Stomach (tissue), 8 donors: ENCODE measurements at regions not wholly inside any gene's neighbourhood (a gene's known extent, or its start where the extent isn't known, plus 50 kb on each side); places are given as distances from the start of the nearest gene placed in this dataset.

Source experiments
- DNase-seq, 2 donors: peaks; one replicate each; pipeline versions ENCODE4 v3.0.0 to v3.0.0-alpha.2; 2013 to 2019
- H3K27ac ChIP-seq, 5 donors: fragments of 200-600 bp in 4 of 5; sonication (generic) in 4 of 5; one replicate each; pipeline ENCODE4 v1.5.1; 2013 to 2019; ENCODE audit warnings: mild to moderate bottlenecking in 1 of 5, moderate library complexity in 1 of 5
- H3K27me3 ChIP-seq, 3 donors: fragments of 200-600 bp; sonication (generic); one replicate each; pipeline ENCODE4 v1.5.1; 2017 to 2019; ENCODE audit warnings: mixed run types in 1 of 3
- H3K36me3 ChIP-seq, 4 donors: fragments of 200-600 bp; sonication (generic); 1 replicate in 3 of 4; 2 replicates in 1 of 4; pipeline ENCODE4 v1.5.1; 2016 to 2019
- H3K4me1 ChIP-seq, 4 donors: fragments of 200-600 bp; sonication (generic); one replicate each; pipeline ENCODE4 v1.5.1; 2016 to 2019
- H3K4me3 ChIP-seq, 4 donors: fragments of 200-600 bp; sonication (generic) in 3 of 4; one replicate each; pipeline ENCODE4 v1.5.1; 2016 to 2019; ENCODE audit warnings: mild to moderate bottlenecking in 1 of 4
- H3K9me3 ChIP-seq, 4 donors: fragments of 200-600 bp; sonication (generic); one replicate each; pipeline ENCODE4 v1.5.1; 2016 to 2019
- CTCF ChIP-seq, 7 experiments: fragments of 450-650 bp in 4 of 7; fragments of 200-600 bp in 3 of 7; sonication (generic) in 3 of 7; IDR thresholded peaks; one replicate each; pipeline ENCODE4 v1.5.1; 2016 to 2019; ENCODE audit warnings: antibody characterized with exemption in 7 of 7, control low read depth in 2 of 7, mild to moderate bottlenecking in 1 of 7
- EP300 ChIP-seq: sonication (generic); formaldehyde crosslinking; IDR thresholded peaks from one replicate; pipeline ENCODE4 v1.6.1; 2017; ENCODE audit warnings: antibody characterized with exemption
- POLR2A ChIP-seq, 4 donors: fragments of 450-650 bp; IDR thresholded peaks; one replicate each; pipeline ENCODE4 v1.6.1; 2016; ENCODE audit warnings: antibody characterized with exemption in 4 of 4, control low read depth in 2 of 4, mild to moderate bottlenecking in 1 of 4, moderate library complexity in 1 of 4
- POLR2AphosphoS5 ChIP-seq, 3 donors: sonication (generic); formaldehyde crosslinking; IDR thresholded peaks; one replicate each; pipeline ENCODE4 v1.6.1; 2016; ENCODE audit warnings: antibody characterized with exemption in 3 of 3
- WGBS, 5 donors: extraction: QIAGEN DNeasy Blood & Tissue Kit in 3 of 5; methylation state at CpG; one replicate each; pipeline versions ENCODE4 v1.1.5 to v1.1.7; 2013 to 2018; 5-methylcytosine and 5-hydroxymethylcytosine counted together
- intact Hi-C: fragments of 100-400 bp; cut with DNase I; formaldehyde crosslinking; loops from one replicate; pipeline ENCODE4 v1.15.1; 2023; ENCODE audit warnings: low total_unique reads
- donor health status: healthy with polysubstance abuse.
- donor health status: Bipolar disorder and iron deficiency.
- donor health status: healthy.

GRCh38 chr2:66366619-66367018, 68.3 kb upstream of the MEIS1 start:
- TF ChIP-seq CTCF (IDR thresholded peaks at IDR 0.05): no peak
- no peak for TF ChIP-seq EP300
- no peak for TF ChIP-seq POLR2A (IDR thresholded peaks at IDR 0.05)
- no peak for TF ChIP-seq POLR2AphosphoS5 (IDR thresholded peaks at IDR 0.05)
- no peaks in the 10 kb centered on the region for H3K9me3 ChIP-seq
- H3K27me3 ChIP-seq: no peaks in the 10 kb centered on the region
- 76 to 82% (median 80%) methylated on average over 2 of the region's 2 CpGs for WGBS, 5 donors
- H3K36me3 ChIP-seq: no peaks in the 10 kb centered on the region
- H3K4me1 ChIP-seq: peaks cover 0 to 11% (median 0%) of the 10 kb centered on the region in 4 donors
- intact Hi-C loops: no loop called here
- no peak overlapping the region for H3K4me3 ChIP-seq
- no peak overlapping the region for H3K27ac ChIP-seq
- DNase-seq: no peak

- no peak overlapping the region for H3K4me3 ChIP-seq
- 48 to 65% (median 56%) methylated on average over 7 of the region's 7 CpGs for WGBS, 5 donors
Measured at GRCh38 chr2:66364495-66365333, 70.2 kb upstream of the MEIS1 start.

GRCh38 chr2:66362701-66363100, 72.2 kb upstream of the MEIS1 start:
- WGBS, 5 donors: 64 to 73% (median 70%) methylated on average over 6 of the region's 6 CpGs
- H3K4me1 ChIP-seq: peaks cover 0 to 11% (median 0%) of the 10 kb centered on the region in 4 donors

More at GRCh38 chr2:66364495-66365333, 70.2 kb upstream of the MEIS1 start:
- H3K27ac ChIP-seq: peak overlapping the region in 2 of 5 donors; percentile 35 to 52
- peak in 1 of 2 donors; percentile 32 for DNase-seq
- no peaks in the 10 kb centered on the region for H3K9me3 ChIP-seq
- intact Hi-C loops: no loop called here
- no peaks in the 10 kb centered on the region for H3K36me3 ChIP-seq
- H3K27me3 ChIP-seq: no peaks in the 10 kb centered on the region
- H3K4me1 ChIP-seq: peaks cover 0 to 11% (median 0%) of the 10 kb centered on the region in 4 donors
- TF ChIP-seq CTCF (IDR thresholded peaks at IDR 0.05) (no peak), POLR2AphosphoS5 (IDR thresholded peaks at IDR 0.05) (no peak)

GRCh38 chr2:66346231-66346664, 88.7 kb upstream of the MEIS1 start:
- Histone ChIP-seq H3K36me3 (no peaks in the 10 kb centered on the region), H3K4me3 (no peak overlapping the region), H3K9me3 (peaks cover 0 to 2% (median 0%) of the 10 kb centered on the region in 4 donors), H3K27ac (no peak overlapping the region), H3K4me1 (no peaks in the 10 kb centered on the region), H3K27me3 (no peaks in the 10 kb centered on the region)
- intact Hi-C loops: no loop called here
- peak in 1 of 2 donors; percentile 44 for DNase-seq
- TF ChIP-seq CTCF (IDR thresholded peaks at IDR 0.05): no peak
- no peak for TF ChIP-seq POLR2AphosphoS5 (IDR thresholded peaks at IDR 0.05)
- TF ChIP-seq EP300: no peak
- TF ChIP-seq POLR2A (IDR thresholded peaks at IDR 0.05): no peak
- WGBS, 5 donors: 29 to 41% (median 32%) methylated on average over 4 of the region's 4 CpGs

More at GRCh38 chr2:66362701-66363100, 72.2 kb upstream of the MEIS1 start:
- Histone ChIP-seq H3K27ac (no peak overlapping the region), H3K9me3 (no peaks in the 10 kb centered on the region), H3K36me3 (no peaks in the 10 kb centered on the region), H3K4me3 (no peak overlapping the region), H3K27me3 (no peaks in the 10 kb centered on the region)
- intact Hi-C loops: no loop called here
- DNase-seq: no peak
- no peak for TF ChIP-seq CTCF (IDR thresholded peaks at IDR 0.05)
- no peak for TF ChIP-seq EP300
- no peak for TF ChIP-seq POLR2AphosphoS5 (IDR thresholded peaks at IDR 0.05)
- no peak for TF ChIP-seq POLR2A (IDR thresholded peaks at IDR 0.05)
